ENCODE measurements at regions not wholly inside any gene's neighbourhood (a gene's known extent, or its start where the extent isn't known, plus 50 kb on each side); places are given as distances from the start of the nearest gene placed in this dataset.
"Not testable (repeated sequence)": the region's sequence is repeated elsewhere in the genome, so short reads cannot be mapped to it uniquely, and the experiment has no call there.

DNA sequence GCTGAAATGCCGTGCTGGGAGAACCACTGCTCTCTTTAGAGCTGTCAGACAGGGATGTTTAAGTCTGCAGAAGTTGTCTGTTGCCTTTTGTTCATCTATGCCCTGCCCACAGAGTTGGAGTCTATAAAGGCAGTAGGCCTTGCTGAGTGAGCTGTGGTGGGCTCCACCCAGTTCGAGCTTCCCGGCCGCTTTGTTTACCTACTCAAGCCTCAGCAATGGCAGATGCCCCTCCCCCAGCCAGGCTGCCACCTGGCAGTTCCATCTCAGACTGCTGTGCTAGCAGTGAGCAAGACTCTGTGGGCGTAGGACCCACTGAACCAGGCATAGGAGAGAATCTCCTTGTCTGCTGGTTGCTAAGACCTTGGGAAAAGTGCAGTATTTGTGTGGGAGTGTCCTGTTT is 160.0 kb upstream of the PTPRZ1 start:
- TF ChIP-seq POLR2A (IDR thresholded peaks at IDR 0.05); POLR2AphosphoS5 (IDR thresholded peaks at IDR 0.05); EP300 (IDR thresholded peaks at IDR 0.05; ENCODE audit: low read depth): not testable (repeated sequence)
- TF ChIP-seq, protein P1, sequence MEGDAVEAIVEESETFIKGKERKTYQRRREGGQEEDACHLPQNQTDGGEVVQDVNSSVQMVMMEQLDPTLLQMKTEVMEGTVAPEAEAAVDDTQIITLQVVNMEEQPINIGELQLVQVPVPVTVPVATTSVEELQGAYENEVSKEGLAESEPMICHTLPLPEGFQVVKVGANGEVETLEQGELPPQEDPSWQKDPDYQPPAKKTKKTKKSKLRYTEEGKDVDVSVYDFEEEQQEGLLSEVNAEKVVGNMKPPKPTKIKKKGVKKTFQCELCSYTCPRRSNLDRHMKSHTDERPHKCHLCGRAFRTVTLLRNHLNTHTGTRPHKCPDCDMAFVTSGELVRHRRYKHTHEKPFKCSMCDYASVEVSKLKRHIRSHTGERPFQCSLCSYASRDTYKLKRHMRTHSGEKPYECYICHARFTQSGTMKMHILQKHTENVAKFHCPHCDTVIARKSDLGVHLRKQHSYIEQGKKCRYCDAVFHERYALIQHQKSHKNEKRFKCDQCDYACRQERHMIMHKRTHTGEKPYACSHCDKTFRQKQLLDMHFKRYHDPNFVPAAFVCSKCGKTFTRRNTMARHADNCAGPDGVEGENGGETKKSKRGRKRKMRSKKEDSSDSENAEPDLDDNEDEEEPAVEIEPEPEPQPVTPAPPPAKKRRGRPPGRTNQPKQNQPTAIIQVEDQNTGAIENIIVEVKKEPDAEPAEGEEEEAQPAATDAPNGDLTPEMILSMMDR (IDR thresholded peaks at IDR 0.05), result not testable (repeated sequence)

Data from transverse colon (tissue), 4 donors.